ENCODE measurements at regions not wholly inside any gene's neighbourhood (a gene's known extent, or its start where the extent isn't known, plus 50 kb on each side); places are given as distances from the start of the nearest gene placed in this dataset.

DNA sequence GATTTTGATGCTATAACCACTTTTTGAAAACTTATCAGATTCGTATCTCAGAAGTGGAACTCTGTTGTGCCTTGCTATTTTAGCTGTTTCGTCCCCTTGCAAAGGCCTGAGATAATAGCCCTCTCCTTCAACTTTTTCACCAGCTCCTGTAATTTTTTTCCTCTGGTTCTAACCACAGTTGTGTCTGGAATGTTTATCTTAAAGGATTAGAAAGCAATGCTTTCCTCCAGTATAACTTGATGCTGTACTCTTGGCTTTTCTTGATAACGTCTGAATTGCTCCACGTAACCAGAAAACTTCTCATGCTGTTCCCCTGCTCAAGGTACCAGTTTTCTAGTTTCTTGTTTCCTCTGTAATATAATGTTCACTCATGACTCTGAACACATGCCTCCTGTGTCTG lies 209.4 kb downstream of the DTWD2 start:
- no peak for DNase-seq

DNA sequence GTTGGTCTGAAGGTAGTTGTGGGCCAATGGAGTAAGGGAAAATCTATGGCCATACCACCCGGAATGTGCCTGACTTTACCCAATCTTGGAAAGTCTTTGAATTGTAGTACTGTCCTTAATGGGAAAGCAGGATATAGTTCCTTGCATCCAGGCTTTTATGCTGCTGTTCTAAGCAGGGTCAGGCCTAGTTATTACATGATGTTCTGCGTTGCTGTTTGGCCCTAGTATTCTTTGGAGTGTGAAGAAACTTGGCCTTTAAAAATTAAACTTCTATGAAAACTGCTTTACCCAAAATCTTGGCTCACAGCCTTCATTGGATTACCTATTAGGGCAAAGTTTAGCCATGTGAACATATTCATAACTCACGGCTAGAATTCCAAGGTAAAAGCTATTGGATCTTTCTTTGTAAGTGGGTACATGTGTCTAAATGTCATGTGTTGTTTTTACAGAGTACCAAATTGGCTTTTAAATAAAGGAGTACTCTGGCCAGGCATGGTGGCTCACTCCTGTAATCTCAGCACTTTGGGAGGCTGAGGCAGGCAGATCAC lies 211.1 kb downstream of the DTWD2 start:
- no peak for DNase-seq

DNA sequence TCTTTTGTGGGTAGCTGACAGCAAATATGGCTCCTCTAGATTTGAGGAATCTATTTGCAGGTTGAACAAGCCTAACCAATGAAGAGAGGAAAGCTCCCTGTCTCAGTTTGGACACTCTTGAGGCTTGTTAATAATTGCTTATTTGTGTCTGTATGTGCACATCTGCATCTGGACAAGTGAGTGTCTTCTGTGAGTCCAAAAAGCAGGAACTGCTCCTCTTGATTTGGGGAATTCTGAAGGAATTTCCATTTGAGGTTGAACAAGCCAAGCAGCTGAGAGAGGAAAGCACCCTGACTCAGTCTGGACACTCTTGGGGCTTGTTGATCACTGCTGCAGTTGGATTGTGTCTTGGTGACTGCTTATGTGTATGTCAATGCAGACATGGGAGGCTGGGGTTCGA lies 211.6 kb downstream of the DTWD2 start:
- DNase-seq: no peak

DNA sequence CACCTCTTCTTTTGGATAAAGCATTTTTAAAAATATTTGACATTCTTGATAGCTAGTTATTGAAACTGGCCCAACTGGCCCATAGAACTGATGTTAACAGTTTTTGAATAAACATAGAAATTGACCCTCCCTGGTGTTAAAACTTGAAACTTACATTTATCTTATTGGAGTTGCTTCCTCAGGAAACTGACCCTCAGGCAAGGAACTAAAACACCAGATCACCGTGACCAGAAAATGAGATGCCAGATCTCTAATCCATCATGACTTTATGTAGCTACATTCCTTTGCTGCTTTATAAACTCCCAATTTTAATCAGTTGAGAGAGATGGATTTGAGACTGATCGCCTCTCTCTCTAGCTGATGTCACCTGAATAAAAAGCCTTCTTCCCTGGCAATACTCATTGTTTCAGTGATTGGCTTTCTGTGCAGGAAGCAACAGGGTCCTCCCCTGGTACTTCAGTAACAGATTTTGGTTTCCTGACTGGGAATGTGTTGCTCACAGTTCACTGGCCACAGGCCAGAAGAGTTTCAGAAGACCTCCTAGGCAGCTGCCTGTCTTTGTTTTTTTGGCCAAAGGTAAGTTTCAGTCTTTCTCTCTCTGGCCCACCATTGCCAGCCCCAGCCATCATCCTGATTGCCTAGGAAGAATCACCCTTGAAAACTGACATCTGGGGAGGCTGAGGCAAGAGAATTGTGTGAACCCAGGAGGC lies 212.4 kb downstream of the DTWD2 start:
- DNase-seq: no peak

DNA sequence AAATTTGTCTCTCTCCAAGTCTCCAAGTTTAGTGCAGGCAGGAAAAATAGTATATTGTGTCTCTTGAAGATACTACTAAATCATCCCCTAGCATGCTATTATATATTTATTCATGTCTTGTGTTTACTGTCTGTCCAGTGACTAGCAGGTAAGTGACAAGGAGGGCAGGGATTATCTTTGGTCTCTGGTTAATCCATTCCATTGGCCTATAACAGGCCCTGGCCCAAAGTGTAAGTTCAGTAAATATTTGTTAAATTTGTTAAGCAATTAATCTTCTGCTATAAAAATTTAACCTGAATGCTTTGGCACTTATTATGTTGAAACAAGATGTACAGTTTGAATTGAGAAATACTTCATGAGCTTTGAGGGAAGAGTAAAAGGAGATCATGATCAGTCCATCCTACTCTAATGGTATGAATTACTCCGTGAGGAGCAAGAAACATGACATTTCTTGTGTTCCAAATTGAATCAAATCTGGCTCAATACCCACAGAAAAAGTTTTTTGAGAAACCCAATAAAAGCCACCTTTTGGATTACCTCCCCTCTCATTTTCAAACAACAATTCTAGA lies 219.7 kb downstream of the DTWD2 start:
- DNase-seq: no peak

DNA sequence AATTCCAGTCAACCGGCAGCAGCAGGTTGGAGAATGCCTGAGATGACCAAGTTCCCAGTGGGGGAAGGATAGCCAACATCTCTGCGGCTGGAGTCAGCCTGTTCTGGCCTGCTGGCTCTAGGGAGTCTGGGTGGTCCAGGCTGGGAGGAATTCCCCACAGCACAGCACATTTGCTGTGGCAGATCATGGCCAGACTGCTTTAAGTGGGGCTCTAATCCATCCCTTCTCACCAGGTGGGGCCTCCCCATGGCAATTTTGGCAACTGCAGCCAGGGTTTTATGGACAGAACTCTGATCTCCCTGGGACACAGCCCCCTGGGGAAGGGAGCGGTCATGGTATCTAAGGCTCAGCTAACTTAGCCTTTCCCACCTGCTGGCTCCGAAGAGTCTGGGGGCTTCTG lies 226.1 kb downstream of the DTWD2 start:
- DNase-seq: no peak

DNA sequence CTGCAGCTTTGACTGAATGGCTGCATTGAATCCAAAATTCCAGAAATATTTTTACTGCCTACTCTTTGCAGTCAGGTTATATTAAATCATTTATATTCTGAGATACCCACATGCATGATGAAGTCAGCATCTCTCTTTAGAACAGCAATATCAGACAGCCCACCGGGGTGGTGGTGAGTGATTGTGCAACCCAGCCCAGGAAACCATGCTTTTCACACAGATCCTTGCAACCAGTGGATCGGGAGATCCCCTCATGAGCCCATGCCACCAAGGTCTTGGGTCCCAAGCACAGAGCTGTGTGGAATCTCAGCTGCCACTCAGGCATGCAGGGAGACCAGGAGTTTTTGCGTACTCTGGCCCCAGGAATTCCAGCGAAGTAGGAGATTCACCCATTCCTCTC lies 226.5 kb downstream of the DTWD2 start:
- no peak for DNase-seq

DNA sequence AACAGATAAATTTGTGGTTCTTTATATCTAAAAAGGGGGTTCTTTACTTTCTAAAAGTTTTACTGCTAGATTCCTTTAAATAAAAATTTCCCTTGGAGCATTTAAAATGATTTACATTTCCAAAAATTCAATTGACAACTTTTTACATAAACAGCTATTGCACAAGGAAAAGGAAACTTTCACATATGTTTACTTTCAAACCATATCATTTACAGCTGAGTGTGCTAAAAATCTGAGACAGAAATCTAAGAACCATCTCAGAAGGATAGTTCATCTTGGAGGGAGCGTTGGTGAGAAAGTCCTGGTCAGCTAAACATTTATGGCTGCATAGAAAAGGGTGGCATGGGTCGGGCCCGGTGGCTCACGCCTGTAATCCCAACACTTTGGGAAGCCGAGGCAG lies 235.4 kb downstream of the DTWD2 start:
- DNase-seq: no peak

DNA sequence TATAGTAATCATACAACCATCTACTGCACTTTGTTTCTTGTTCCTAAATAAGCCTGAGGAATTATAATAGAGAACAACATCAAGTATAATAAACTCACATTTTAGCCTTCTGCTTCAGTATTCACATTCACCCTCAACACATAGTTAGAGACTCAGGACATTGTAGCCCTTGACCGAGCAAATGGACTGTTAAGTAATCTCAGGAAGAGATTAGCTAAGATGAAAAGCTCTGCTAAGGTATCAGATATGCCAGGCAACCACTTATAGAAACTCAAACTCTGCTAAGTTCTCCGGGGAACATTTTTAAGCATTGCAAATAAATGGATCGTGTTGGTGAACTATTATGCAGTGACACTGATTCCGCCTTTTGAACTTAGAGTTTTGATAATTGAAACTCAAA lies 252.0 kb downstream of the DTWD2 start:
- no peak for DNase-seq

DNA sequence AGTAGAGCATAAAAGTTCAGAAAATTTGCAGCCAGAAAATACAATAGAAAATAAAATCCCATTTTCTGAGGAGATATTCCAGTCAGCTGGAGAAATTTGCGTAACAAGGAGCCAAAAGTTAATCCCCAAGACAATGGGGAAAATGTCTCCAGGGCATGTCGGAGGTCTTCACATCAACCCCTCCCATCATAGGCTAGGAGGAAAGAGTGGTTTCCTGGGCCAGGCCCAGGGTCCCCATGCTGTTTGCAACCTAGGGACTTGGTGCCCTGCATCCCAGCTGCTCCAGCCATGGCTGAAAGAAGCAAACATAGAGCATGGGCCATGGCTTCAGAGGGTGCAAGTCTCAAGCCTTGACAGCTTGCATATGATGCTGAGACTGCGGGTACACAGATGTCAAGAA lies 255.0 kb downstream of the DTWD2 start:
- no peak for DNase-seq

DNA sequence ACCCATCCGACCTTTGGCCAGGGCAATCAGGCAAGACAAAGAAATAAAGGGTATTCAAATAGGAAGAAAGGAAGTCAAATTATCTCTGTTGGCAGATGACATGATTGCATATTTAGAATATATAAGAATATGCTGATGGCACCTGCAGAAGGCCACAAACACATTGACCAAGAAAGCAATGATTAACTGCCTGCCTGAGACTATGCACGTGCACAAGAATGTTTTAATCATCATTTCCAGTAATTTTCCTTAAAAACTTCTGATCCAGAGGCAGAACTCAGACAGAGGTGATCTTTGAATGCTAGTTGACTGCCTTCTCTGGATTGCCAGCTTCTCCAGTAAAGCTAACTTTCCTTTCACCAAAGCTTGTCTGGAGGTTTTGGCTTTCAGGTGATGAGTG lies 260.2 kb downstream of the DTWD2 start:
- DNase-seq: no peak

DNA sequence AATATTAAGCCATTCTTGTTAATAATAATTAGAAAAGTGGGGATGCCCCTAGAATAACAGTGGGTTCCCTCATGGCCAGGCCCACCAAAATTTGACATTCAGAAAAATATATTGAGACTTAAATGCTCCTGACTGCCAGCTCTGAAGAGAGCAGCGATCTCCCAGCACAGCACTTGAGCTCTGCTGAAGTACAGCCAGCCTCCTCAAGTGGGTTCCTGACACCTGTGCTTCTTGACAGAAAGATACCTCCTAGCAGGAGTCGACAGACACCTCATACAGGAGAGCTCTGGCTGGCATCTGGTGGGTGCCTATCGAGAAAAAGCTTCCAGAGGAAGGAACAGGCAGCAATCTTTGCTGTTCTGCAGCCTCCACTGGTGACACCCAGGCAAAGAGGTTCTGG lies 261.5 kb downstream of the DTWD2 start:
- peak; percentile 7 for DNase-seq

DNA sequence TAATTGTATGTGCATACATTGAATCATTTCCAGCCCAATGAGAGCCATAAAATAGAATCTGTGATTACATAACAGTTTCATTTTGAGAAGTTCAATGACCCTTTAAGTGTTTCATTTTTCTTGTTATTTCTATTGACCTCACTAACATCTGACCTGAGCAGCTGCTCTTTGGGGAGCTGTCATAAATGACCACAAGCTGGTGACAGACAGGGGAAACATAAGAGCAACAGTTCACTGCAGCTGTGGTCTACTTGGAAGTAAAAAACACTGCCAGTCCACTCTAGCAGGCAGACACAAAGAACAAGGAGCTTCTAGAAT lies 265.4 kb downstream of the DTWD2 start:
- no peak for DNase-seq

DNA sequence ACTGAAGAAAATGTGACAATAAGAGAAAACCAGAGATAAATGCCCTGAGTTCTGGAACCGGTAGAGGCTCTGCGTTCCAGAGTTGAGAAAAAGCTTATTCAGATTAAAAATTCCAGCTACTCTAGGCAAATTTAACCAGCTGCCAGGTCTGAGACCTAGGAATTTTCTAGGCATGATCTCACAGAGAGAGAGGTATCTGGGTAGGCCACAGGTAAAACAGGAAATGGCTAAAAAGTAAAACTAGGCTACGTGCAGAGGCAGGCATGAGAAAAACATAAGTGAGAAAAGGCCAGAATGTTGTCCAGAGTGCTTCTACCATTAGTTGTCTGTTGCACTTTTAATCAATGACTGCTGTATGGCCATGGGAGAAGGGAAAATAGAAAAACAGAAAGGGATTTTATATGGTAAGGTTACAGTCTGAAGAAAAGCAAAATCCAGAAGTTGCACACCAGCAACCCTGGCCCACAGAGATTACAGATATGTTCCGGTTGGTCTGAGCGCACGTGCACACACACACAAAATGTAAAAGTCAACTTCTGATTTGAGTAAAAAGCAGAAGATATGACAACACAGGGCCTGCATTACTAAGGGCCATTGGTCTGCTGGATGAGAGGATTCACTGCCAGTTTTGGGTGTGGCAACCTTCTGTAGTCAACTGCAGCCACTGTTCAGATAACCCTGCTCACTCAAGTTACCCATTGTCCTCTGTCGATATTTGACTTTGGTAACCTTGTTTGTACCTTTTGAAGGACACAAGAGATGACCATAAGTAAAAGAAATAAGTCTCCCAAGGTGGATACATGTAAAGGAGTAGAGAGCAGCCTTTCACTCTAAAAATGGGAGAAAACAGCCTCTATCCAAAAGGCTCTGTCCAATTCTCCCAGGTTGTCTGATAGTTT lies 266.0 kb downstream of the DTWD2 start:
- DNase-seq: no peak

DNA sequence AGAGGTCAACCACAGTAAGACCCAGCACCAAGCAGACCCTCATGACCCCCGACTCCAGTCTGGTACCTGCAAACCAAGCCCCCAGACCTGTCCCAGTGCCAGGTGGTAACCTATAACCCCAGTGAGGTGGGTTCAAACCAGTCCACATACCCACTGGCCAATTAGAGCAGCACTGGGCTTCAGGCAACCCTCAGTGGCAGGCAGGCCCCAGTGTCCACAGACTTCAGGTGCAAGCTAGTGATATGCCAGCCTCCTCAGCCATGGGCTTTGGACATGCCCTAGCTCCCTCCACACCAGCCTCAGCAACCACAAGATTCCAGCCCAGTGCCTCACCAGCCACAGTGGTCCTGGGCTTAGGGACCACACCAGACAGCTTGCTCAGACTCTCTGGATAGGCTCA lies 276.6 kb downstream of the DTWD2 start:
- no peak for DNase-seq

DNA sequence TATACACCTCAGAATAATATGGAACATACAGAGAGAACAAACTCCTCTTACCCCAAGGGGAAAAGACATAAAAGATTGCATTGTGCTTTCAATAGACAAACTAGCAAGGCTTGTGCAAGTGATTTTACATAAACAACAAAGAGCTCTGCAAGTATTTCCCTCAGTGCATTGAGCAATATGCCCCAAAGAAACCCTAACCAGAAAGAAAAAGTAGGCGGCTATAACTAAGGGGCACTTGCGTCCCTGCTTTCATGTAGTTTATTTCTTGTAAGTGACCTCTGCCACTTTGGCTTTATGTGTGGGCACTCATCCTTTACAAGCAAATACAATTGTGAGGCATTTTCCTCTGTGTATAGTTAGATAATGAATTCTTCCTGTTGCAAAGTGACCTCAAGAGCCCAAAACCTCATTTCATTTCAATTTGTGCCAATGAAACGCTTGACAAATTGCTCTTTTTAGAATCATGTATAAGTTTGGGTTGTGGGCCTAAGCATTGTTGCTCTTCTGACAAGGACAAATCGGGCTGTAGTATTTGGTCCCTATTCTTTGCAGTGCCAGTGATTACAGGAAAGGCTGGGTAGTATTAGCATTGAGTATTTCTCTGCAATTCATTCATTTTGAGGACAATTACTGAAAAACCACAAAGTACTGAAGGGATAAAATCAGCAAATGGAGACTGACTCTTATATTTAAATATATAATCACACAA lies 282.2 kb downstream of the DTWD2 start:
- no peak for DNase-seq

DNA sequence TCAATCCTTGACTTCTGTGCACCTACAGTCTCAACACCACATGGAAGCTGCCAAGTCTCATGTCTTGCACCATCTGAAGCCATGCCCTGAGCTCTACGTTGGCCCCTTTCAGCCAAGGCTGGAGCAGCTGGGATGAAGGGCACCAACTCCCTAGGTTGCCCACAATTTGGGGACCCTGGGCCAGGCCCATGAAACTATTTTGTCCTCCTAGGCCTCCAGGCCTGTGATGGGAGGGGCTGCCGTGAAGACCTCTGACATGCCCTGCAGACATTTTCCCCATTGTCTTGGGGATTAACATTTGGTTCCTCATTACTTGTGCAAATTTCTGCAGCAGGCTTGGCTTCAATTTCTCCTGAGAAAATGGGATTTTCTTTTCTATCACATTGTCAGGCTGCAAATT lies 285.1 kb downstream of the DTWD2 start:
- DNase-seq: no peak

DNA sequence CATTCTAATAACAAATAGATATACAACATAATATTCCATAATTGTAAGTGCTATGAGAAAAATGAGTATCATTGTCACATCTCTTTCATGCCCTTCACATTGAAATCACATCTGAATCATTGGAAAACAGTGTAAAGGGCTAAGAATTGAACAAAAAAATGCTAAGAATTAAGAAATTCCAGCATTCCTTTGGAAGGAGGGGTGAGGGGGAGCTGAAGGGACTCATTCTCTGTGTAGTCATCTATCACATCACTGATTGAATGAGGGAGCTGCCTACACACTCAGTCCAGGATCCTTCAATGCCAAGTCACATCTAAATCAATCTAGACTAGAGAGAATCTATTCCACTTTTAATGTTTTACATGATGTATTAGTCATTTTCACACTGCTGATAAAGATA lies 286.6 kb downstream of the DTWD2 start:
- DNase-seq: no peak

DNA sequence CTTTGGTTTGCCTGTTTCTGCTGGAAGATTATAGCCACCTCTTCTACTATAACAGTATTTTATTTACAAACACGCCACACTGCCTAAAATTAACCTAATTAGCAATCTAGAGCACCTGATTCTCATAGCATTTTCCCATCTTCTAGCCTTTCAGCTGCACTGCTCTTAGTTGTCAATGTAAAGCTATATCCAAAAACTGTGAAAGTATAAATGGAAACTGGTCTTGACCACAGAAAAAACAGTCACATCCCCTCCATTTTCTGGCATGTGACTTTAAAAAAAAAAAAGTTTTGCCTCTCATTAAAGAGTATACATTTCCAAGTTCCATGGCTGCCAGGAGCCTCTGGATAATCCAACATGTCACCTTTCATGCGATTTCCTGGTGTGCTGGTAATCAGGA lies 287.8 kb downstream of the DTWD2 start:
- no peak for DNase-seq

DNA sequence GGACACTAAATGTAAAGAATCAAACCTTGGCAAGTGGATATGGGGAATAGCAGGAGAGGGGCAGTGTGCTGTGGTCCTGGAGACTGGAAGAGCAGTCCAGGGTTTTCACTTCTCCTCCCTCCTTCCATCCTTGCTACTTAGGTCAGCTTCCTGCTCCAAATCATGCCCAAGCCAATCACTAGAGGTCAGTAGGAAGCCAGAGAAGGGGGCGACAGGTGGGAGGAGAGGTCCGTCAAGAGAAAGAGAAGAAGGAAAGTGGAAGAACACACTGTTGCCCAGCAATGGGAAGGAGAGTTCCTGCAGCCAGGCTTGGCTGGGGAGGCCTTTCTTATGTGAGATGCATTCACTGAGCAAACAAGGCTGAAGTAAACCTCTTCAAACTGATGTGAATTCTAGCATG lies 289.6 kb downstream of the DTWD2 start:
- DNase-seq: no peak

DNA sequence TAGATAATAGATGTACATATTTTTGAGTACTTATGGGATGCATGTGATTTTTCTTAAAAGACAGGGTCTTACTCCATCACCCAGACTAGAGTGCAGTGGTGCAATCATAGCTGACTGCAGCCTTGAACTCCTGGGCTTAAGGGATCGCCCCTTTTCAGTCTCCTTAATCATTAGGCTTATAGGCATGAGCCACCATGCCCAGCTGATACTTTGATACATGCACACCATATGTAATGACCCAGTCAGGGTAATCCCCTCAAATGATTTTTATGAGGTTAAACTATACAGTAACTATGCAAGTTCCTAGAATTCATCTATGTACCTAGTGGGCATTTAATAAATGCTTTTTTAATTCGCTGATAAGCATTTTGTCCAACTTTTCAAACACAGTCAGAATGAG lies 292.3 kb downstream of the DTWD2 start:
- DNase-seq: no peak

DNA sequence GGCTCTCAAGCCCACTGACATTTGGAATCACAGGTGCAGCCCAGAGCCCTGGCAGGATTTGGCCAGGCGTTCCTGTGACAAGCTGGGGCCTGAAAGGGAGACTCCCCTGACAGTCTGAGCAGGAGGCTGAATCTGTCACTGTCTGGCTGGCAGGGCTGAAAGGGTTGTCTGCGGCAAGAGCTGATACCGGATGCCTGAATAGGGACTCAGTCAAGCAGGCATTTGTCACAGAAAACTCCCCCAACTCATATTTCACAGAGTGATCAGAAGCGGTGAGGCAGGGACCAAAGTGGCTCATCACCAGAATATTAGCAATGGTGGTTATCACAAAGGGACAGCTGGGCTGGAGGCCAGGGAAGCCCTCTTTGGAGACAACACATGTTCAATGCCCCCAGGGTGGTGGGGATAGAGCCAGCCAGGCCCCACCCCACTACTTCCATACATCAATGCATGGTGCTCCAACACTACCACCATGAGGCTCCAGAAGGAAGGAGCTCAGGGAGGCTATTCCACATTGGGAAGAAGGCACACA lies 295.5 kb downstream of the DTWD2 start:
- DNase-seq: no peak
